Activated T-helper 17 cell treated with anti-CD3 and anti-CD28 coated beads, Interleukin-2, amount 50 U/mL, for 72 hours (primary cell): ENCODE measurements at regions not wholly inside any gene's neighbourhood (a gene's known extent, or its start where the extent isn't known, plus 50 kb on each side); places are given as distances from the start of the nearest gene placed in this dataset.

Experiments used
- ATAC-seq: fragments of 150-1000 bp; cut with Tn5 transposase; replicated peaks from 2 replicates; pipeline ENCODE4 v1.10.0; 2021; ENCODE audit warnings: mild to moderate bottlenecking, moderate library complexity
- H3K27ac Mint-ChIP-seq: one replicate; pipeline ENCODE4 v1.8.0; 2022; ENCODE audit warnings: mixed read lengths
- H3K27me3 Mint-ChIP-seq: one replicate; pipeline ENCODE4 v1.8.0; 2022; ENCODE audit warnings: mixed read lengths
- H3K36me3 Mint-ChIP-seq: one replicate; pipeline ENCODE4 v1.8.0; 2022; ENCODE audit warnings: low read depth, mild to moderate bottlenecking, mixed read lengths
- H3K4me1 Mint-ChIP-seq: one replicate; pipeline ENCODE4 v1.8.0; 2022; ENCODE audit warnings: mixed read lengths
- H3K4me3 Mint-ChIP-seq: one replicate; pipeline ENCODE4 v1.8.0; 2022; ENCODE audit warnings: mild to moderate bottlenecking, mixed read lengths
- H3K9me3 Mint-ChIP-seq: one replicate; pipeline ENCODE4 v1.8.0; 2022; ENCODE audit warnings: mixed read lengths

- no peaks in the 10 kb centered on the region for H3K27me3 Mint-ChIP-seq
- ATAC-seq: no peak
- no peaks in the 10 kb centered on the region for H3K4me1 Mint-ChIP-seq
- no peak overlapping the region for H3K27ac Mint-ChIP-seq
- H3K9me3 Mint-ChIP-seq: no peaks in the 10 kb centered on the region
- no peaks in the 10 kb centered on the region for H3K36me3 Mint-ChIP-seq
- no peak overlapping the region for H3K4me3 Mint-ChIP-seq
Measured at GRCh38 chr5:135703016-135703550, 124.3 kb upstream of the CXCL14 start.

GRCh38 chr5:135702191-135702590 is 123.4 kb upstream of the CXCL14 start:
- ATAC-seq: no peak
- H3K27me3 Mint-ChIP-seq: no peaks in the 10 kb centered on the region
- H3K4me3 Mint-ChIP-seq: no peak overlapping the region
- no peak overlapping the region for H3K27ac Mint-ChIP-seq
- no peaks in the 10 kb centered on the region for H3K36me3 Mint-ChIP-seq
- no peaks in the 10 kb centered on the region for H3K9me3 Mint-ChIP-seq
- no peaks in the 10 kb centered on the region for H3K4me1 Mint-ChIP-seq

DNA sequence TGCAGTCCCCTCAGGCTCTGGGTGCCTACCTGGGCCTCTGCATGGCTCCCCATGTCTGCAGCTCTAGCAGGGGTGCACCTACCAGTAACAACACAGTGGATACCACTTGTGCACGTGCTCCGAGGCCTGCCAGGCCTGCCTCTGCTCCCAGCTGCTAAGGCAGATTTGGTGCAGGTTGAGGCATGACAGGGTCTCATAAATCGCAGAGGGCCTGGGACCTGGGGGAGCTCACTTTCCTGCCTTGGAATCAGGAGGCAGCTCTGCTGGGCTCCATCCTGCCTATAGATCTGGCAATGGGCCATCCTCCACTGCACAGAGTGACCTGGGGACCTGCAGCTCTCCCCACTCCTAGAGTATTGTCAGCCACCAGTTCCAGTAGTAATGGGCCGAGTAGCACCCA is 121.9 kb upstream of the CXCL14 start:
- Mint-ChIP-seq H3K36me3 (no peaks in the 10 kb centered on the region), H3K9me3 (no peaks in the 10 kb centered on the region), H3K4me1 (no peaks in the 10 kb centered on the region), H3K27me3 (peaks cover 5% of the 10 kb centered on the region), H3K4me3 (no peak overlapping the region), H3K27ac (no peak overlapping the region)
- no peak for ATAC-seq

DNA sequence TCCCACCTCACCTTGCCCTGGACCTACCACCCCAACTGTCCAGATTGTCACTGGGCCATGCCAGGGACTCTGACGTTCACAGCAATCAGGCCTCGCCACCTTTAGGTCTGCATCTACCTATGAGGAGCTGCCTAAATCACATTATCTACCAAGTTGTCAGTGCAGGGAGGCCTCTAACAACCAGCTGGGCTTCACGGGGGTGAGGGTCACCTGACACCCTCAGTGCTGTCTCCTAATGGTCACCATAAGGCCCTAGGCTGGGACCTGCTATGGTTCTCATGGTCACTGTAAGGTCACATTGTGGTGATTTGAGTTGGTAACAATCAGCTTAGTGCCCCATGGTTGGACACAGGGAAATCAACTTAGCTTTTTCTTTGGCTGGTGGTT is 119.2 kb upstream of the CXCL14 start:
- no peak overlapping the region for H3K27ac Mint-ChIP-seq
- H3K36me3 Mint-ChIP-seq: no peaks in the 10 kb centered on the region
- ATAC-seq: no peak
- H3K9me3 Mint-ChIP-seq: no peaks in the 10 kb centered on the region
- peaks cover 7% of the 10 kb centered on the region for H3K27me3 Mint-ChIP-seq
- H3K4me1 Mint-ChIP-seq: no peaks in the 10 kb centered on the region
- no peak overlapping the region for H3K4me3 Mint-ChIP-seq

GRCh38 chr5:135697251-135697958 is 118.6 kb upstream of the CXCL14 start:
- H3K36me3 Mint-ChIP-seq: no peaks in the 10 kb centered on the region
- peaks cover 7% of the 10 kb centered on the region for H3K27me3 Mint-ChIP-seq
- no peak overlapping the region for H3K27ac Mint-ChIP-seq

GRCh38 chr5:135696317-135696716 is 117.5 kb upstream of the CXCL14 start:
- H3K27me3 Mint-ChIP-seq: peaks cover 7% of the 10 kb centered on the region
- H3K4me3 Mint-ChIP-seq: no peak overlapping the region

More at GRCh38 chr5:135697251-135697958, 118.6 kb upstream of the CXCL14 start:
- Mint-ChIP-seq H3K4me1 (no peaks in the 10 kb centered on the region), H3K9me3 (no peaks in the 10 kb centered on the region), H3K4me3 (no peak overlapping the region)
- no peak for ATAC-seq

DNA sequence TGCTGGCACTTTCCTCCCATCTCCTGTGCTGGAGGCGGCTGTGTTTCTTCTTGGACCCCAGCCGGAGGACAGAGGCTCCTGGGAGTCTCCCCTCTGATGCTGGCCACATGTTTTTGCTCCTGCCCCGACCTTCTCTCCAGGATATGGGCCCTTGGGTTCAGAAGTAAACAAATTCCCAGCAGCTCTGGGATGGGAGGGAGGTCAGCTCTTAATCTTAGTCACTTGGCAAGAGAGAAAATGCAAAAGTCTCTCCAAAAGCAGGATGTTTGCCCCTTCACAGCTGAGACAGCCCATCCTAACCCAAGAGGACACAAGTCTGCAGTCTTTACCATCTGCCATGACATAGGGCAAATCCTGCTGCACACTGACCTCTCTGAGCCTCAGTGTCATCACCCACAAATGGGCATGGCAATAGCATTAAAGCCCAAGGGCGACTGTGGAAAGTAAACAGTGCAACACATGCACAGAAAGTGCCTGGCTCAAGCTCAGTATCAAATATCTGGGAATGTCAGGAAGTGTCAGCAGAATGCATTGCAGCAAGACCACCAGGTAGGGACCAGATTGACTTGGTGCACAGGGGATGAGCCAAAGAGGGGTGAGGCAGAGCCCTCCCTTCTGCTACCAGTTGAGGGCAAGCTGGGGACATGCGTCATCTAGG is 117.0 kb upstream of the CXCL14 start:
- no peak overlapping the region for H3K4me3 Mint-ChIP-seq
- no peak overlapping the region for H3K27ac Mint-ChIP-seq
- H3K9me3 Mint-ChIP-seq: no peaks in the 10 kb centered on the region
- H3K4me1 Mint-ChIP-seq: no peaks in the 10 kb centered on the region
- ATAC-seq: no peak
- H3K36me3 Mint-ChIP-seq: no peaks in the 10 kb centered on the region
- peaks cover 11% of the 10 kb centered on the region for H3K27me3 Mint-ChIP-seq

More at GRCh38 chr5:135696317-135696716, 117.5 kb upstream of the CXCL14 start:
- Mint-ChIP-seq H3K36me3 (no peaks in the 10 kb centered on the region), H3K27ac (no peak overlapping the region), H3K9me3 (no peaks in the 10 kb centered on the region), H3K4me1 (no peaks in the 10 kb centered on the region)
- ATAC-seq: no peak

- ATAC-seq: no peak
- Mint-ChIP-seq H3K36me3 (no peaks in the 10 kb centered on the region), H3K4me3 (no peak overlapping the region), H3K27ac (no peak overlapping the region), H3K4me1 (no peaks in the 10 kb centered on the region), H3K27me3 (peaks cover 15% of the 10 kb centered on the region), H3K9me3 (no peaks in the 10 kb centered on the region)
Measured at GRCh38 chr5:135694906-135695305, 116.1 kb upstream of the CXCL14 start.

GRCh38 chr5:135694012-135694411 is 115.2 kb upstream of the CXCL14 start:
- Mint-ChIP-seq H3K9me3 (no peaks in the 10 kb centered on the region), H3K27me3 (peaks cover 23% of the 10 kb centered on the region), H3K4me1 (no peaks in the 10 kb centered on the region), H3K36me3 (no peaks in the 10 kb centered on the region), H3K27ac (no peak overlapping the region), H3K4me3 (no peak overlapping the region)
- ATAC-seq: no peak

- no peaks in the 10 kb centered on the region for H3K9me3 Mint-ChIP-seq
- no peaks in the 10 kb centered on the region for H3K4me1 Mint-ChIP-seq
- no peak overlapping the region for H3K27ac Mint-ChIP-seq
- no peaks in the 10 kb centered on the region for H3K36me3 Mint-ChIP-seq
- no peak for ATAC-seq
- no peak overlapping the region for H3K4me3 Mint-ChIP-seq
- H3K27me3 Mint-ChIP-seq: peaks cover 25% of the 10 kb centered on the region
Measured at GRCh38 chr5:135693371-135693955, 114.7 kb upstream of the CXCL14 start.

GRCh38 chr5:135691044-135691443 is 112.3 kb upstream of the CXCL14 start:
- Mint-ChIP-seq H3K4me3 (no peak overlapping the region), H3K4me1 (no peaks in the 10 kb centered on the region), H3K9me3 (no peaks in the 10 kb centered on the region), H3K27ac (no peak overlapping the region), H3K27me3 (peaks cover 33% of the 10 kb centered on the region), H3K36me3 (no peaks in the 10 kb centered on the region)
- no peak for ATAC-seq

DNA sequence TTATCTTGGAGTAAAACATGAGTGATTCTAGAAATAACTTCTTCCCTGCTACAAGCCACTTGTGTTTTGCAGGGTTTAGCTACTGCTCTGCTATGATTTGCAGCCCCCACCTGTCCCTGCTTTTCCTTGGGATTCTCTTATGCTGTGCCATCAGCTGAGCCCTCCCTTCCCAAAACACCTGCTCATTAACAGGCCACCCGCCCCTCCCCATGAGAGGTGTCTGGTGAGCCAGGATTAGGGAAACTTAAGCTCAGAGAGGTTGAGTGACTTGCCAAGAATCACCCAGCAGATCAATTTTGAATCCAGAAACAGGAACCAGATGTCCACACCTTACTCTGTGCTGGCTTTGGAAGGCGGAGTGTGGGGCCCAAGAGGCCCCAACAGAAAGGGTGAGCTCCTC is 111.7 kb upstream of the CXCL14 start:
- H3K4me3 Mint-ChIP-seq: no peak overlapping the region
- H3K9me3 Mint-ChIP-seq: no peaks in the 10 kb centered on the region
- H3K4me1 Mint-ChIP-seq: no peaks in the 10 kb centered on the region
- H3K27ac Mint-ChIP-seq: no peak overlapping the region
- peaks cover 31% of the 10 kb centered on the region for H3K27me3 Mint-ChIP-seq
- ATAC-seq: no peak
- no peaks in the 10 kb centered on the region for H3K36me3 Mint-ChIP-seq

DNA sequence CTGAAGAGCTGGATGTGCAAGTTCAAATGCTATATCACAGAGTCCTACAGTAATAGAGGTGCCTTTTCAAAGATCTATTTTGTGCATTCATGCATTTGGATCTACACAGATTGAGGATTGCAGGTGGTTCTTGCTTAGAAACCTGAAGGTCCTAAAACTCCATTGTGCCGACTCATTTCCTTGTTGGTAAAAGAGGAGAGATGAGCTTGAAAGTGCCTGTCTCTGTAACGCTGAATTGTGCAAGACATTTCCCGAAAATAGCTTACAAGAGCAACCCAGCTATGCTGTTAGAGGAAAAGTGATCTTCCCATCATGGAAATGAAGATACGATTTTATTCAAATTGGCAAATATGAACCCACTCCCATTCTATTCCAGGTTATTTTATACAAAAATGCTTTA is 110.7 kb upstream of the CXCL14 start:
- Mint-ChIP-seq H3K36me3 (no peaks in the 10 kb centered on the region), H3K4me3 (no peak overlapping the region), H3K9me3 (no peaks in the 10 kb centered on the region), H3K27me3 (peaks cover 28% of the 10 kb centered on the region), H3K27ac (no peak overlapping the region), H3K4me1 (no peaks in the 10 kb centered on the region)
- ATAC-seq: no peak

DNA sequence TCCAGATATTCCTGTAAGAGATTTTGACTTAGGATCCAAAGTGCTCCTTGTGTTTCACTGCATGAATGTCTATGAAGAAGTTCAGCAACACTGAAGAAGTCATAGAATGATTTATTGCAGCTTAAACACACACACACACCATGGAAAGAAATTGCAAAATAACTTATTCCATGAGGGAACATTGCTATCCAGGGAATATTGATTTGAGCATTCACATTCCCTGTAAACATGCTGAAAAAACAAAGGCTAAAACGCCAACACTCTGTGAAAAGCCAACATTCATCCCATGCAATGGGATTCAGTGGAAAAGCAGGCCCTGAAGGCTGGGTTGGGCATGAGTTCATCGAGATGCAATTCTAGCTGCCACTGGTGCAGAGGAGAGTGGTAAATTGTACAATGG is 109.6 kb upstream of the CXCL14 start:
- Mint-ChIP-seq H3K9me3 (no peaks in the 10 kb centered on the region), H3K36me3 (no peaks in the 10 kb centered on the region), H3K4me3 (no peak overlapping the region), H3K4me1 (no peaks in the 10 kb centered on the region), H3K27ac (no peak overlapping the region), H3K27me3 (peaks cover 28% of the 10 kb centered on the region)
- ATAC-seq: no peak

- no peak overlapping the region for H3K27ac Mint-ChIP-seq
- H3K4me1 Mint-ChIP-seq: no peaks in the 10 kb centered on the region
- no peak for ATAC-seq
- peaks cover 11% of the 10 kb centered on the region for H3K9me3 Mint-ChIP-seq
- H3K27me3 Mint-ChIP-seq: peaks cover 16% of the 10 kb centered on the region
- H3K4me3 Mint-ChIP-seq: no peak overlapping the region
- no peaks in the 10 kb centered on the region for H3K36me3 Mint-ChIP-seq
Measured at GRCh38 chr5:135683189-135683588, 104.4 kb upstream of the CXCL14 start.
